ENCODE measurements at regions not wholly inside any gene's neighbourhood (a gene's known extent, or its start where the extent isn't known, plus 50 kb on each side); places are given as distances from the start of the nearest gene placed in this dataset.

- TF ChIP-seq CTCF (IDR thresholded peaks at IDR 0.05; ENCODE audit: low read length) (no peak), EZH2 (optimal IDR thresholded peaks at IDR 0.05; ENCODE audit: low read depth, low read length) (no peak), EZH2phosphoT487 (IDR thresholded peaks at IDR 0.05; ENCODE audit: low read length) (no peak)
Observed at GRCh38 chr13:62629618-62630017, 1214.0 kb upstream of the PCDH20 start.

All from MM.1S (cell line).